ENCODE measurements at regions not wholly inside any gene's neighbourhood (a gene's known extent, or its start where the extent isn't known, plus 50 kb on each side); places are given as distances from the start of the nearest gene placed in this dataset.

DNA sequence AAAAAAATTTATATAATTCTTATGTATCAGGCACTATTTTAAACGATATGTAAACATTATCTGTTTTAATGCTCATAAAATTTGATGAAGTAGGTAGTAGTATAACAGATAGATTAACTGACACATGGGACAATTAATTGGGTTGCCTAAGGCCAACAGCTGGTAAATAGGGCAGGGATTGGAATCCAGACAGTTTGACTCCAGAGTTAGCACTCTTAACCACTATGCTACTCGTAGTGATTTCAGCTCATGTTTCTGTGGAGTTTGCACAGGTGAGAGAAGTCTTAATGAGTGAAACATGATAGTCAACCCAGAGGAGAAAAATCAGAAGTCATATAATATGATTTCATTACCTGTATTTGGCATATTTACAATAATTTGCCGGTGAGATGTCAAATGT lies 126.0 kb upstream of the WDFY3 start (continued):
- TF ChIP-seq, protein P1, sequence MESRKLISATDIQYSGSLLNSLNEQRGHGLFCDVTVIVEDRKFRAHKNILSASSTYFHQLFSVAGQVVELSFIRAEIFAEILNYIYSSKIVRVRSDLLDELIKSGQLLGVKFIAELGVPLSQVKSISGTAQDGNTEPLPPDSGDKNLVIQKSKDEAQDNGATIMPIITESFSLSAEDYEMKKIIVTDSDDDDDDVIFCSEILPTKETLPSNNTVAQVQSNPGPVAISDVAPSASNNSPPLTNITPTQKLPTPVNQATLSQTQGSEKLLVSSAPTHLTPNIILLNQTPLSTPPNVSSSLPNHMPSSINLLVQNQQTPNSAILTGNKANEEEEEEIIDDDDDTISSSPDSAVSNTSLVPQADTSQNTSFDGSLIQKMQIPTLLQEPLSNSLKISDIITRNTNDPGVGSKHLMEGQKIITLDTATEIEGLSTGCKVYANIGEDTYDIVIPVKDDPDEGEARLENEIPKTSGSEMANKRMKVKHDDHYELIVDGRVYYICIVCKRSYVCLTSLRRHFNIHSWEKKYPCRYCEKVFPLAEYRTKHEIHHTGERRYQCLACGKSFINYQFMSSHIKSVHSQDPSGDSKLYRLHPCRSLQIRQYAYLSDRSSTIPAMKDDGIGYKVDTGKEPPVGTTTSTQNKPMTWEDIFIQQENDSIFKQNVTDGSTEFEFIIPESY (IDR thresholded peaks at IDR 0.05): no peak
- TF ChIP-seq FOXA1 (IDR thresholded peaks at IDR 0.05) (no peak), GABPA (IDR thresholded peaks at IDR 0.05 in 1 of 2, conservative IDR thresholded peaks at IDR 0.05 in 1 of 2) (no peak), FOXA2 (IDR thresholded peaks at IDR 0.05) (no peak), TAF1 (conservative IDR thresholded peaks at IDR 0.05) (no peak)

DNA sequence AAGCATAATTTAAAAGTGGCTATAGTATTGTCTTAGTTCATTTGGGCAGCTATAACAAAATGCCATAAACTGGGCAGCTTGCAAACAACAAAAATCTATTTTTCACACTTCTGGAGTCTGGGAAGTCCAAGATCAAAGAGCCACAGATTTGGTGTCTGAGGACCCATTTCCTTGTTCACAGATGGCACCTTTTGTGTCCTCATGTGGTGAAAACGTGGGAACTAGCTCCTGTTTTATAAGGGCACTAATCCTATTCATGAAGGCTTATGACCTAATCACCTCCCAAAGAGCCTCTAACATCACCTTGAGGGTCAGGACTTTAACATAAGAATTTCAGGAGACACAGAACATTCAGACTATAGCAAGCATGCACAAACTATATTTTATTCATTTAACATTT lies 126.5 kb upstream of the WDFY3 start:
- H3K4me1 ChIP-seq (ENCODE audit: control insufficient read depth in 4 of 4, insufficient read depth in 4 of 4, low read length in 3 of 4): no peaks in the 10 kb centered on the region
- no peak for TF ChIP-seq FOXA1 (IDR thresholded peaks at IDR 0.05)
- H3K27ac ChIP-seq (ENCODE audit: low read depth in 1 of 2, low read length in 2 of 2): no peak overlapping the region
- peaks cover 0 to 3% (median 0%) of the 10 kb centered on the region in 4 donors for H3K27me3 ChIP-seq (ENCODE audit: control insufficient read depth in 4 of 4, insufficient read depth in 4 of 4, low read length in 3 of 4)
- H3K9me3 ChIP-seq (ENCODE audit: control insufficient read depth in 4 of 4, low read length in 3 of 4): no peaks in the 10 kb centered on the region
- no peak for DNase-seq (ENCODE audit: low spot score)
- no peaks in the 10 kb centered on the region for H3K36me3 ChIP-seq (ENCODE audit: control insufficient read depth in 4 of 4, insufficient read depth in 3 of 4, low read depth in 1 of 4, low read length in 3 of 4)
- no peak overlapping the region for H3K9ac ChIP-seq (ENCODE audit: low read depth in 1 of 2, low read length in 2 of 2)
- 19% methylated on average over 1 of the region's 1 CpG for WGBS
- no peak overlapping the region for H3K4me3 ChIP-seq (ENCODE audit: low read depth in 1 of 3, low read length in 3 of 3)

DNA sequence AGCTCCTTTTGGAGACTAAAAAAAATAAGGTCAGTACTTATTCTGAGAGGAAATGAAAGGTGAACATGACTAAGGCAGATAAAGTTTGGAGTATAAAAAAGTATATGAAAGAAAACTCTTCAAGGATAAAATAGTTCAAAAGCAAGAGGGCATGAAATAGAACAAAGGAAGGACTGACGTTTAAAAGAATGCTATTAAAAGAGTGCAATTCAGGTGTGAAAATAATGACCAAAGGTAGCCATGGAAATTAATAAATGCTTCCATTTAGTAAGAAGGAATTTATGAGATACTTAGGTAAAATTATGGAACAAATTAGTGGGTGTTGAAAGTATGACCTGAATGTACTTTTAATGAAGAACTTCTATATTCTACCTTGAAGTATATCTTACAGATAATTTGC lies 128.2 kb upstream of the WDFY3 start:
- 78% methylated on average over 1 of the region's 1 CpG for WGBS
- TF ChIP-seq HNF4A (conservative IDR thresholded peaks at IDR 0.05): no peak
- no peak for TF ChIP-seq EGR1 (IDR thresholded peaks at IDR 0.05; ENCODE audit: low read depth in 2 of 2)
- no peak for TF ChIP-seq GABPA (IDR thresholded peaks at IDR 0.05 in 1 of 2, conservative IDR thresholded peaks at IDR 0.05 in 1 of 2)
- no peak for TF ChIP-seq JUND (IDR thresholded peaks at IDR 0.05)
- no peak for TF ChIP-seq TAF1 (conservative IDR thresholded peaks at IDR 0.05)
- TF ChIP-seq, protein P2, sequence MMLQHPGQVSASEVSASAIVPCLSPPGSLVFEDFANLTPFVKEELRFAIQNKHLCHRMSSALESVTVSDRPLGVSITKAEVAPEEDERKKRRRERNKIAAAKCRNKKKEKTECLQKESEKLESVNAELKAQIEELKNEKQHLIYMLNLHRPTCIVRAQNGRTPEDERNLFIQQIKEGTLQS (IDR thresholded peaks at IDR 0.05): no peak
- TF ChIP-seq, protein P3, sequence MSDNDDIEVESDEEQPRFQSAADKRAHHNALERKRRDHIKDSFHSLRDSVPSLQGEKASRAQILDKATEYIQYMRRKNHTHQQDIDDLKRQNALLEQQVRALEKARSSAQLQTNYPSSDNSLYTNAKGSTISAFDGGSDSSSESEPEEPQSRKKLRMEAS (IDR thresholded peaks at IDR 0.05): no peak
- TF ChIP-seq SP1 (IDR thresholded peaks at IDR 0.05): no peak
- no peak for TF ChIP-seq RXRA (IDR thresholded peaks at IDR 0.05)
- no peak for TF ChIP-seq YY1 (IDR thresholded peaks at IDR 0.05)
- no peak for TF ChIP-seq NR2F2 (IDR thresholded peaks at IDR 0.05)
- TF ChIP-seq, protein P4, sequence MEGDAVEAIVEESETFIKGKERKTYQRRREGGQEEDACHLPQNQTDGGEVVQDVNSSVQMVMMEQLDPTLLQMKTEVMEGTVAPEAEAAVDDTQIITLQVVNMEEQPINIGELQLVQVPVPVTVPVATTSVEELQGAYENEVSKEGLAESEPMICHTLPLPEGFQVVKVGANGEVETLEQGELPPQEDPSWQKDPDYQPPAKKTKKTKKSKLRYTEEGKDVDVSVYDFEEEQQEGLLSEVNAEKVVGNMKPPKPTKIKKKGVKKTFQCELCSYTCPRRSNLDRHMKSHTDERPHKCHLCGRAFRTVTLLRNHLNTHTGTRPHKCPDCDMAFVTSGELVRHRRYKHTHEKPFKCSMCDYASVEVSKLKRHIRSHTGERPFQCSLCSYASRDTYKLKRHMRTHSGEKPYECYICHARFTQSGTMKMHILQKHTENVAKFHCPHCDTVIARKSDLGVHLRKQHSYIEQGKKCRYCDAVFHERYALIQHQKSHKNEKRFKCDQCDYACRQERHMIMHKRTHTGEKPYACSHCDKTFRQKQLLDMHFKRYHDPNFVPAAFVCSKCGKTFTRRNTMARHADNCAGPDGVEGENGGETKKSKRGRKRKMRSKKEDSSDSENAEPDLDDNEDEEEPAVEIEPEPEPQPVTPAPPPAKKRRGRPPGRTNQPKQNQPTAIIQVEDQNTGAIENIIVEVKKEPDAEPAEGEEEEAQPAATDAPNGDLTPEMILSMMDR (IDR thresholded peaks at IDR 0.05; ENCODE audit: low read depth, low read length, missing input control): no peak
- no peak for TF ChIP-seq HNF4G (IDR thresholded peaks at IDR 0.05)
- no peak for TF ChIP-seq RAD21 (IDR thresholded peaks at IDR 0.05)
- TF ChIP-seq FOXA2 (IDR thresholded peaks at IDR 0.05): no peak
- TF ChIP-seq, protein P1 (IDR thresholded peaks at IDR 0.05): no peak
- TF ChIP-seq FOXA1 (IDR thresholded peaks at IDR 0.05): no peak
- no peak for DNase-seq (ENCODE audit: low spot score)
- Histone ChIP-seq H3K4me3 (ENCODE audit: low read depth in 1 of 3, low read length in 3 of 3) (no peak overlapping the region), H3K36me3 (ENCODE audit: control insufficient read depth in 4 of 4, insufficient read depth in 3 of 4, low read depth in 1 of 4, low read length in 3 of 4) (no peaks in the 10 kb centered on the region), H3K9me3 (ENCODE audit: control insufficient read depth in 4 of 4, low read length in 3 of 4) (no peaks in the 10 kb centered on the region), H3K27ac (ENCODE audit: low read depth in 1 of 2, low read length in 2 of 2) (no peak overlapping the region), H3K9ac (ENCODE audit: low read depth in 1 of 2, low read length in 2 of 2) (no peak overlapping the region), H3K27me3 (ENCODE audit: control insufficient read depth in 4 of 4, insufficient read depth in 4 of 4, low read length in 3 of 4) (peaks cover 0 to 3% (median 0%) of the 10 kb centered on the region in 4 donors), H3K4me1 (ENCODE audit: control insufficient read depth in 4 of 4, insufficient read depth in 4 of 4, low read length in 3 of 4) (no peaks in the 10 kb centered on the region)
